Liver (tissue), 3 donors: ENCODE measurements at regions not wholly inside any gene's neighbourhood (a gene's known extent, or its start where the extent isn't known, plus 50 kb on each side); places are given as distances from the start of the nearest gene placed in this dataset.

Experiments
- JUND ChIP-seq, 2 donors: IDR thresholded peaks; 2 replicates each; pipeline ENCODE4 v1.6.1; 2016; ENCODE audit warnings: antibody characterized with exemption in 2 of 2
- RAD21 ChIP-seq, 2 donors: IDR thresholded peaks; 2 replicates each; pipeline ENCODE4 v1.6.1; 2016; ENCODE audit warnings: antibody characterized with exemption in 2 of 2, mild to moderate bottlenecking in 2 of 2
- SP1 ChIP-seq: IDR thresholded peaks from 2 replicates; pipeline ENCODE4 v1.6.1; 2018; ENCODE audit warnings: antibody characterized with exemption, mild to moderate bottlenecking
- TAF1 ChIP-seq: conservative IDR thresholded peaks from 2 replicates; pipeline ENCODE4 v1.6.1; 2016; ENCODE audit warnings: antibody characterized with exemption, mild to moderate bottlenecking
- YY1 ChIP-seq: IDR thresholded peaks from 2 replicates; pipeline ENCODE4 v1.6.1; 2016; ENCODE audit warnings: antibody characterized with exemption, mild to moderate bottlenecking
- TF ChIP-seq, protein P1 (sequence below): fragments of 150-350 bp; IDR thresholded peaks from 2 replicates; pipeline ENCODE4 v1.5.1; 2017; ENCODE audit warnings: improper control_type of control experiment, low read depth, low read length; ENCODE audit not compliant: missing input control
- TF ChIP-seq, protein P2 (sequence below): IDR thresholded peaks from 2 replicates; pipeline ENCODE4 v1.6.1; 2016; ENCODE audit warnings: antibody characterized with exemption
- TF ChIP-seq, protein P3 (sequence below): IDR thresholded peaks from 2 replicates; pipeline ENCODE4 v1.6.1; 2016; ENCODE audit warnings: antibody characterized with exemption
- TF ChIP-seq, protein P4 (sequence below): IDR thresholded peaks from 2 replicates; pipeline ENCODE4 v1.6.1; 2016; ENCODE audit warnings: antibody characterized with exemption
- donor health status: healthy.
- donor health status: healthy.

DNA sequence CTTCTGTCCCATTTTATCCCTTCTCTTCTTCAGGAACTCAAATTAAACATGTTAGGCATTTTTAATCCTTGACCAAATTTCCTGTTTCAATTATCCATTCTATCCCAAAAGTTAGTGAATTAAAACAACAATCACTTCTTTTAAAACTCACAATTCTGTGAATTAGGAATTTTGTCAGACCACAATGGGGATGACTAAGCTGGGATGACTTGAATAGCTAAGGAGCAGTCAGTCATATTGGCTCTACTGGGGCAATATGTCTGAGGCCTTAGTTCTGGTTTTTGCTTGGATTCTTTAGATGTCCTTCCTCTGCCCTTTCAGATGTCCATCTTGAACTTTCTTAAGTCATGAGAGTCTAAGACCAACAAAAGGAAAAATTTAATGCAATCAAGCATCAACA is 178.2 kb upstream of the TGFBR2 start:
- TF ChIP-seq, protein P1, sequence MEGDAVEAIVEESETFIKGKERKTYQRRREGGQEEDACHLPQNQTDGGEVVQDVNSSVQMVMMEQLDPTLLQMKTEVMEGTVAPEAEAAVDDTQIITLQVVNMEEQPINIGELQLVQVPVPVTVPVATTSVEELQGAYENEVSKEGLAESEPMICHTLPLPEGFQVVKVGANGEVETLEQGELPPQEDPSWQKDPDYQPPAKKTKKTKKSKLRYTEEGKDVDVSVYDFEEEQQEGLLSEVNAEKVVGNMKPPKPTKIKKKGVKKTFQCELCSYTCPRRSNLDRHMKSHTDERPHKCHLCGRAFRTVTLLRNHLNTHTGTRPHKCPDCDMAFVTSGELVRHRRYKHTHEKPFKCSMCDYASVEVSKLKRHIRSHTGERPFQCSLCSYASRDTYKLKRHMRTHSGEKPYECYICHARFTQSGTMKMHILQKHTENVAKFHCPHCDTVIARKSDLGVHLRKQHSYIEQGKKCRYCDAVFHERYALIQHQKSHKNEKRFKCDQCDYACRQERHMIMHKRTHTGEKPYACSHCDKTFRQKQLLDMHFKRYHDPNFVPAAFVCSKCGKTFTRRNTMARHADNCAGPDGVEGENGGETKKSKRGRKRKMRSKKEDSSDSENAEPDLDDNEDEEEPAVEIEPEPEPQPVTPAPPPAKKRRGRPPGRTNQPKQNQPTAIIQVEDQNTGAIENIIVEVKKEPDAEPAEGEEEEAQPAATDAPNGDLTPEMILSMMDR: no peak
- TF ChIP-seq TAF1 (no peak), RAD21 (IDR thresholded peaks at IDR 0.05) (no peak), YY1 (no peak), JUND (IDR thresholded peaks at IDR 0.05) (no peak), SP1 (no peak)
- TF ChIP-seq, protein P2, sequence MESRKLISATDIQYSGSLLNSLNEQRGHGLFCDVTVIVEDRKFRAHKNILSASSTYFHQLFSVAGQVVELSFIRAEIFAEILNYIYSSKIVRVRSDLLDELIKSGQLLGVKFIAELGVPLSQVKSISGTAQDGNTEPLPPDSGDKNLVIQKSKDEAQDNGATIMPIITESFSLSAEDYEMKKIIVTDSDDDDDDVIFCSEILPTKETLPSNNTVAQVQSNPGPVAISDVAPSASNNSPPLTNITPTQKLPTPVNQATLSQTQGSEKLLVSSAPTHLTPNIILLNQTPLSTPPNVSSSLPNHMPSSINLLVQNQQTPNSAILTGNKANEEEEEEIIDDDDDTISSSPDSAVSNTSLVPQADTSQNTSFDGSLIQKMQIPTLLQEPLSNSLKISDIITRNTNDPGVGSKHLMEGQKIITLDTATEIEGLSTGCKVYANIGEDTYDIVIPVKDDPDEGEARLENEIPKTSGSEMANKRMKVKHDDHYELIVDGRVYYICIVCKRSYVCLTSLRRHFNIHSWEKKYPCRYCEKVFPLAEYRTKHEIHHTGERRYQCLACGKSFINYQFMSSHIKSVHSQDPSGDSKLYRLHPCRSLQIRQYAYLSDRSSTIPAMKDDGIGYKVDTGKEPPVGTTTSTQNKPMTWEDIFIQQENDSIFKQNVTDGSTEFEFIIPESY: no peak
- TF ChIP-seq, protein P3, sequence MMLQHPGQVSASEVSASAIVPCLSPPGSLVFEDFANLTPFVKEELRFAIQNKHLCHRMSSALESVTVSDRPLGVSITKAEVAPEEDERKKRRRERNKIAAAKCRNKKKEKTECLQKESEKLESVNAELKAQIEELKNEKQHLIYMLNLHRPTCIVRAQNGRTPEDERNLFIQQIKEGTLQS: no peak
- TF ChIP-seq, protein P4, sequence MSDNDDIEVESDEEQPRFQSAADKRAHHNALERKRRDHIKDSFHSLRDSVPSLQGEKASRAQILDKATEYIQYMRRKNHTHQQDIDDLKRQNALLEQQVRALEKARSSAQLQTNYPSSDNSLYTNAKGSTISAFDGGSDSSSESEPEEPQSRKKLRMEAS: no peak
